ENCODE measurements at regions not wholly inside any gene's neighbourhood (a gene's known extent, or its start where the extent isn't known, plus 50 kb on each side); places are given as distances from the start of the nearest gene placed in this dataset.

- Mint-ChIP-seq H3K4me3 (no peak overlapping the region), H3K27me3 (ENCODE audit: low read depth, poor library complexity) (no peaks in the 10 kb centered on the region), H3K36me3 (ENCODE audit: low read depth) (no peaks in the 10 kb centered on the region), H3K27ac (no peak overlapping the region), H3K4me1 (no peaks in the 10 kb centered on the region), H3K9me3 (no peaks in the 10 kb centered on the region)
- TF ChIP-seq, protein P1, sequence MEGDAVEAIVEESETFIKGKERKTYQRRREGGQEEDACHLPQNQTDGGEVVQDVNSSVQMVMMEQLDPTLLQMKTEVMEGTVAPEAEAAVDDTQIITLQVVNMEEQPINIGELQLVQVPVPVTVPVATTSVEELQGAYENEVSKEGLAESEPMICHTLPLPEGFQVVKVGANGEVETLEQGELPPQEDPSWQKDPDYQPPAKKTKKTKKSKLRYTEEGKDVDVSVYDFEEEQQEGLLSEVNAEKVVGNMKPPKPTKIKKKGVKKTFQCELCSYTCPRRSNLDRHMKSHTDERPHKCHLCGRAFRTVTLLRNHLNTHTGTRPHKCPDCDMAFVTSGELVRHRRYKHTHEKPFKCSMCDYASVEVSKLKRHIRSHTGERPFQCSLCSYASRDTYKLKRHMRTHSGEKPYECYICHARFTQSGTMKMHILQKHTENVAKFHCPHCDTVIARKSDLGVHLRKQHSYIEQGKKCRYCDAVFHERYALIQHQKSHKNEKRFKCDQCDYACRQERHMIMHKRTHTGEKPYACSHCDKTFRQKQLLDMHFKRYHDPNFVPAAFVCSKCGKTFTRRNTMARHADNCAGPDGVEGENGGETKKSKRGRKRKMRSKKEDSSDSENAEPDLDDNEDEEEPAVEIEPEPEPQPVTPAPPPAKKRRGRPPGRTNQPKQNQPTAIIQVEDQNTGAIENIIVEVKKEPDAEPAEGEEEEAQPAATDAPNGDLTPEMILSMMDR (IDR thresholded peaks at IDR 0.05) = no peak
- no peak for DNase-seq
Measured at GRCh38 chr6:118396969-118397368, 151.1 kb upstream of the PLN start.

DNA sequence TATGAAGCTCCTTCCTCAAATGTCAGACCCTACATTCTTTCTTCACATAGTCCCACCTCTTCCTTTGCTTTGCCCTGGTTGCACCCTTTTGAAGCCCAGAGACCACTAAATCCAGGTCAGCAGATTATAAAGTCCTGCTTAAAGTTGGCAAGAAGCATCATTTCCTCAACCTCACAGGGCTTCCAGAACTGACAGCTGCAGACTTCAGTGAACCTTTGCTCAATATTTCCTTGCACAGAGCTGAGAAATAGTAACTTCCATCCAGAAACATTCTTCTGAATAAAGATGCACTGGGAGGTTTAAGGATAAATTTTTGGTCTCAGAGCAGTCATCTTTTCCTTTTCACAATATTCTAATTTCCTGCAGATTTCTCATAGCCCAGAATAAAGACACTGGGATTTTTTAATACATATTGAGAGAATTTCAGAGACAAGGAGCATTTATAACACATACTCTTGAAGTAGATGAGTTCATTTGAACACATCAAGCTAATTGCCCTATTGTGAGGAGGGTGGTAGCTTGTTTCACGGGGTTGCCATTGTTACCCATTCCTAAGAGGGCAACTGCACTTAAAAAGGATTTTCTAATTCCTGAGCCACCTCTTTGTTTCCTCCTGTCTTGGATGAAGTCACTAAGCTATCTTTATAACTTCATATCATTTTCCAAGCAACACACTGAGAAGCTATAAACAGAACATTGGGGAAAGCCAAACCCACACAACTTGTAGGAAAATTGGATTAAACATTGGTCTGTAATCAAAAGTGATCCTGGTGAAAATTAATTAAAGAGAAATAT lies 150.2 kb upstream of the PLN start:
- DNase-seq = no peak
- no peaks in the 10 kb centered on the region for H3K4me1 Mint-ChIP-seq
- H3K4me3 Mint-ChIP-seq = no peak overlapping the region
- TF ChIP-seq, protein P1 (IDR thresholded peaks at IDR 0.05) = no peak
- no peaks in the 10 kb centered on the region for H3K9me3 Mint-ChIP-seq
- H3K27ac Mint-ChIP-seq = no peak overlapping the region
- H3K36me3 Mint-ChIP-seq (ENCODE audit: low read depth) = no peaks in the 10 kb centered on the region
- H3K27me3 Mint-ChIP-seq (ENCODE audit: low read depth, poor library complexity) = no peaks in the 10 kb centered on the region

DNA sequence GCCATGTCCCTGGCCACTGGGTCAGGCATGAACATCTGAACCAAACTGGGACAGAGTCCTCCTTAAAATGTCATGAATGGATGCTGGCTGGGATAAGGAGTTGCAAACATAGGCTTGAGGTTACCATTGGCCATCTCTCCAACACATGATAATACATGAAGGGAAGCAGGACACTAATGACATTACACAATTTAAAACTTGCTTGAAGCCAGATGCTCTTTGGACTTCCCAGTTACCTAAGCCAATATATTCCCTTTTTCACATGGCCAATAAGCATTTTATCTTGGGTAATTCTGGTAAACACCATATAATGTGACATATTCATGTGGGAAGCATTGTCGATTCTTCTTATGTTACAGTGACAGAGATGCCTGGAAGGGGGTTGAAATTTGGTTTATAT lies 148.0 kb upstream of the PLN start:
- Mint-ChIP-seq H3K9me3 (no peaks in the 10 kb centered on the region), H3K36me3 (ENCODE audit: low read depth) (no peaks in the 10 kb centered on the region), H3K27me3 (ENCODE audit: low read depth, poor library complexity) (no peaks in the 10 kb centered on the region), H3K4me1 (no peaks in the 10 kb centered on the region), H3K27ac (no peak overlapping the region), H3K4me3 (no peak overlapping the region)
- no peak for DNase-seq
- TF ChIP-seq, protein P1 (IDR thresholded peaks at IDR 0.05) = no peak

DNA sequence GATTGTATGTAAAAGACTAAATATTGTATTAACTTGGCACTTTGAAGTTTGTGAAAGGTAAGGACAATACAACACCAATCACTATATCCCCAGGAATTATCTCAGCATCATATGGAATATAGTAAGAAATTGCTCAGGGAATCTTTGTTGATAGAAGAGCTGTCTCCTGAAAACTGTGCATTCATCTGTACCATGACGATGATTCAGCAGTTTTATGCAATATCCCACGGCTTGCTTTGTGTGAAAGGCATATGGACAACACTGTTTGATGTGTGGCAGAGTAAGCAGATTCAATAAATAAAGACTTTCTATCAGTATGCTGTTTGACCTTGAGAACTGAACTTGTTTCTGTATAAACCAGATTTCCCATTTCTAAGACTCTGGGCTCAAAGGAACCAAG lies 147.5 kb upstream of the PLN start:
- no peak overlapping the region for H3K4me3 Mint-ChIP-seq
- no peaks in the 10 kb centered on the region for H3K4me1 Mint-ChIP-seq
- no peaks in the 10 kb centered on the region for H3K36me3 Mint-ChIP-seq (ENCODE audit: low read depth)
- no peak overlapping the region for H3K27ac Mint-ChIP-seq
- TF ChIP-seq, protein P1 (IDR thresholded peaks at IDR 0.05) = no peak
- no peak for DNase-seq
- H3K9me3 Mint-ChIP-seq = no peaks in the 10 kb centered on the region
- H3K27me3 Mint-ChIP-seq (ENCODE audit: low read depth, poor library complexity) = no peaks in the 10 kb centered on the region

GRCh38 chr6:118401325-118401975 lies 146.6 kb upstream of the PLN start:
- TF ChIP-seq, protein P1 (IDR thresholded peaks at IDR 0.05) = no peak
- Mint-ChIP-seq H3K36me3 (ENCODE audit: low read depth) (no peaks in the 10 kb centered on the region), H3K27ac (no peak overlapping the region), H3K27me3 (ENCODE audit: low read depth, poor library complexity) (no peaks in the 10 kb centered on the region), H3K9me3 (no peaks in the 10 kb centered on the region), H3K4me3 (no peak overlapping the region), H3K4me1 (no peaks in the 10 kb centered on the region)
- no peak for DNase-seq

DNA sequence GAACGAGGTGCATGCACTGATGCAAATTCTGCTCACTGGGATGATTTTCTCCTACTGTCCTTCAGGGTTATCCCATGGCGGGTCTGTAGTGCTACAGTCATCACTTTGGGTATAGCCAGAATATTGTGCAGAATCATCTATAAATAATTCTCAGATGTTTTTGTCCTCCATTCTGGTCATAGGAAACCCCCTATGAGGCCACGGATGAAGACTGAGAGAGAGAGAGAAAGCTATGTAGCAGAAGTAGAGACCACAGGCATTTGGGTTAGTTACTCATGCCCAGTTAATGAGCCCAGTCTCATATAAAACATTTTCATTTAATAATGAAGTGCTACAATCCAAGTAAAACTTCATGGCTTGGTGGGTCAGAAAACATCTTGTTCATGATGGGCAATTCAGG lies 145.1 kb upstream of the PLN start:
- H3K9me3 Mint-ChIP-seq = no peaks in the 10 kb centered on the region
- TF ChIP-seq, protein P1 (IDR thresholded peaks at IDR 0.05) = no peak
- no peak for DNase-seq
- H3K4me3 Mint-ChIP-seq = no peak overlapping the region
- H3K27me3 Mint-ChIP-seq (ENCODE audit: low read depth, poor library complexity) = no peaks in the 10 kb centered on the region
- H3K27ac Mint-ChIP-seq = no peak overlapping the region
- no peaks in the 10 kb centered on the region for H3K36me3 Mint-ChIP-seq (ENCODE audit: low read depth)
- H3K4me1 Mint-ChIP-seq = no peaks in the 10 kb centered on the region
